ENCODE measurements at regions not wholly inside any gene's neighbourhood (a gene's known extent, or its start where the extent isn't known, plus 50 kb on each side); places are given as distances from the start of the nearest gene placed in this dataset.

DNA sequence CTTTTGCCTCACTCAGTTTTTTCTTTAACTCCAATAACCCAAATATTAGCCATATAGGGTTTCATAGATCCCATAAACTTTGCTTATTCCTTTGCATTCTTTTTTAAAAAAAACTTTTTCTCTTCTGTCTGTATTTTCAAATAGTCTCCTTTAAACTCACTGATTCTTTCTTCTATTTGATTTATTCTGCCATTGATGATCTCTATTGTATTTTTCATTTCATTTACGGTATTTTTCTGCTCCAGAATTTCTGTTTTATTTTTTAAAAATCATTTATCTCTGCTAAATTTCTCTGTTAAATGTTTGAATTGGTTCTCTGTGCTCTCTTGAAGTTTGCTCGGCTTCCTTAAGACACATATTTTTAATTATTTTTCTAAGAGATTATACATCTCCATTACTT lies 573.3 kb upstream of the MAN1A1 start:
- TF ChIP-seq, protein P1, sequence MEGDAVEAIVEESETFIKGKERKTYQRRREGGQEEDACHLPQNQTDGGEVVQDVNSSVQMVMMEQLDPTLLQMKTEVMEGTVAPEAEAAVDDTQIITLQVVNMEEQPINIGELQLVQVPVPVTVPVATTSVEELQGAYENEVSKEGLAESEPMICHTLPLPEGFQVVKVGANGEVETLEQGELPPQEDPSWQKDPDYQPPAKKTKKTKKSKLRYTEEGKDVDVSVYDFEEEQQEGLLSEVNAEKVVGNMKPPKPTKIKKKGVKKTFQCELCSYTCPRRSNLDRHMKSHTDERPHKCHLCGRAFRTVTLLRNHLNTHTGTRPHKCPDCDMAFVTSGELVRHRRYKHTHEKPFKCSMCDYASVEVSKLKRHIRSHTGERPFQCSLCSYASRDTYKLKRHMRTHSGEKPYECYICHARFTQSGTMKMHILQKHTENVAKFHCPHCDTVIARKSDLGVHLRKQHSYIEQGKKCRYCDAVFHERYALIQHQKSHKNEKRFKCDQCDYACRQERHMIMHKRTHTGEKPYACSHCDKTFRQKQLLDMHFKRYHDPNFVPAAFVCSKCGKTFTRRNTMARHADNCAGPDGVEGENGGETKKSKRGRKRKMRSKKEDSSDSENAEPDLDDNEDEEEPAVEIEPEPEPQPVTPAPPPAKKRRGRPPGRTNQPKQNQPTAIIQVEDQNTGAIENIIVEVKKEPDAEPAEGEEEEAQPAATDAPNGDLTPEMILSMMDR (IDR thresholded peaks at IDR 0.05), result no peak
- no peak for TF ChIP-seq EP300 (IDR thresholded peaks at IDR 0.05)

All from tibial nerve (tissue), 4 donors.